Keratinocyte (primary cell): ENCODE measurements at regions not wholly inside any gene's neighbourhood (a gene's known extent, or its start where the extent isn't known, plus 50 kb on each side); places are given as distances from the start of the nearest gene placed in this dataset.

Source experiments
- EZH2 ChIP-seq: IDR thresholded peaks from one replicate; pipeline ENCODE4 v1.6.1; 2012; ENCODE audit warnings: inconsistent platforms, mild to moderate bottlenecking, low read length, moderate library complexity
- TF ChIP-seq, protein P1 (sequence below), 3 experiments: IDR thresholded peaks in 1 of 3; conservative IDR thresholded peaks in 1 of 3; optimal IDR thresholded peaks in 1 of 3; 2 replicates in 2 of 3; 3 replicates in 1 of 3; pipeline versions ENCODE3 to v1.5.1; 2011; ENCODE audit warnings: low read length in 3 of 3, mild to moderate bottlenecking in 3 of 3, moderate library complexity in 2 of 3, control low read depth in 1 of 3, inconsistent platforms in 1 of 3; ENCODE audit not compliant: insufficient read depth in 2 of 3; ENCODE audit errors: extremely low read depth in 1 of 3

DNA sequence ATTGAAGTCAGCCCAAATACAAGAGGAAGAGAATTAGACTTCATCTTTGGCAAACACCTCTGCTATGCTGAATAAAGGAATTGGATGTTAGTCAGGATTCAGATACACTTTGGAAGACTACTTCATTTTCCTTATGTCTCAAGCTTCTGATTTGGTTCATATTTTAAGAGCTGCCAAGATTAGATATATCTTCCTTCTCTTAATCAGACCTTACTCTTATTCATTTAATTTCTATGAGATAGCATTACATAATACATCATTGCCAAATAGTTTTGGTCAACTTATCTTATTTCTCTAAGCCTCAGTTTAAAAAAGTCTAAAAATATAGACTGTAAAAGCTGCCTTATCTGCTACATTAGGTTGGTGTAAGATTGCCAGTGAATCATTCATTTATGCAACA lies 330.6 kb upstream of the NAV3 start:
- TF ChIP-seq, protein P1, sequence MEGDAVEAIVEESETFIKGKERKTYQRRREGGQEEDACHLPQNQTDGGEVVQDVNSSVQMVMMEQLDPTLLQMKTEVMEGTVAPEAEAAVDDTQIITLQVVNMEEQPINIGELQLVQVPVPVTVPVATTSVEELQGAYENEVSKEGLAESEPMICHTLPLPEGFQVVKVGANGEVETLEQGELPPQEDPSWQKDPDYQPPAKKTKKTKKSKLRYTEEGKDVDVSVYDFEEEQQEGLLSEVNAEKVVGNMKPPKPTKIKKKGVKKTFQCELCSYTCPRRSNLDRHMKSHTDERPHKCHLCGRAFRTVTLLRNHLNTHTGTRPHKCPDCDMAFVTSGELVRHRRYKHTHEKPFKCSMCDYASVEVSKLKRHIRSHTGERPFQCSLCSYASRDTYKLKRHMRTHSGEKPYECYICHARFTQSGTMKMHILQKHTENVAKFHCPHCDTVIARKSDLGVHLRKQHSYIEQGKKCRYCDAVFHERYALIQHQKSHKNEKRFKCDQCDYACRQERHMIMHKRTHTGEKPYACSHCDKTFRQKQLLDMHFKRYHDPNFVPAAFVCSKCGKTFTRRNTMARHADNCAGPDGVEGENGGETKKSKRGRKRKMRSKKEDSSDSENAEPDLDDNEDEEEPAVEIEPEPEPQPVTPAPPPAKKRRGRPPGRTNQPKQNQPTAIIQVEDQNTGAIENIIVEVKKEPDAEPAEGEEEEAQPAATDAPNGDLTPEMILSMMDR (optimal IDR thresholded peaks at IDR 0.05 in 1 of 3, IDR thresholded peaks at IDR 0.05 in 1 of 3, conservative IDR thresholded peaks at IDR 0.05 in 1 of 3; ENCODE audit: extremely low read depth in 1 of 3, insufficient read depth in 2 of 3, low read length in 3 of 3), result no peak
- TF ChIP-seq EZH2, result no peak
